Fibroblast of lung (primary cell): ENCODE measurements at regions not wholly inside any gene's neighbourhood (a gene's known extent, or its start where the extent isn't known, plus 50 kb on each side); places are given as distances from the start of the nearest gene placed in this dataset.

Experiments
- DNase-seq, 2 donors: peaks; one replicate each; pipeline versions ENCODE4 v3.0.0 to v3.0.0-alpha.2; 2010; ENCODE audit warnings: low read depth in 2 of 2
- H2AFZ ChIP-seq: 2 replicates; pipeline ENCODE4 v1.5.1; 2012; ENCODE audit warnings: low read length, control low read depth, inconsistent platforms
- H3K27ac ChIP-seq: 2 replicates; pipeline ENCODE4 v1.5.1; 2011; ENCODE audit warnings: low read length, control low read depth; ENCODE audit not compliant: insufficient read depth
- H3K27me3 ChIP-seq: 2 replicates; pipeline ENCODE4 v1.5.1; 2011; ENCODE audit warnings: mild to moderate bottlenecking, low read length; ENCODE audit not compliant: control insufficient read depth, insufficient read depth
- H3K36me3 ChIP-seq: 2 replicates; pipeline ENCODE4 v1.5.1; 2011; ENCODE audit warnings: low read length; ENCODE audit not compliant: control insufficient read depth, insufficient read depth
- H3K4me1 ChIP-seq: 2 replicates; pipeline ENCODE4 v1.5.1; 2011; ENCODE audit warnings: low read length; ENCODE audit not compliant: control insufficient read depth, insufficient read depth; ENCODE audit errors: extremely low read depth
- H3K4me2 ChIP-seq: 2 replicates; pipeline ENCODE4 v1.5.1; 2011; ENCODE audit warnings: low read length, control low read depth; ENCODE audit not compliant: insufficient read depth; ENCODE audit errors: extremely low read depth
- H3K4me3 ChIP-seq, 4 experiments: fragments of 200-600 bp in 1 of 4; sonication (generic) in 1 of 4; replicated peaks in 1 of 4; 2 replicates each; pipeline ENCODE4 v1.5.1; 2011 to 2016; ENCODE audit warnings: low read length in 4 of 4, low read depth in 3 of 4, mild to moderate bottlenecking in 3 of 4, control low read depth in 2 of 4, inconsistent platforms in 1 of 4, mixed read lengths in 1 of 4; ENCODE audit not compliant: insufficient read depth in 1 of 4; ENCODE audit errors: control extremely low read depth in 1 of 4
- H3K79me2 ChIP-seq: 2 replicates; pipeline ENCODE4 v1.5.1; 2012; ENCODE audit warnings: mild to moderate bottlenecking, low read length, inconsistent platforms; ENCODE audit not compliant: control insufficient read depth, insufficient read depth
- H3K9ac ChIP-seq: 2 replicates; pipeline ENCODE4 v1.5.1; 2011; ENCODE audit warnings: mild to moderate bottlenecking, low read length, control low read depth; ENCODE audit not compliant: insufficient read depth
- H3K9me3 ChIP-seq: 2 replicates; pipeline ENCODE4 v1.5.1; 2012; ENCODE audit warnings: low read depth, low read length; ENCODE audit not compliant: control insufficient read depth, insufficient read depth
- H4K20me1 ChIP-seq: 2 replicates; pipeline ENCODE4 v1.5.1; 2011; ENCODE audit warnings: low read length; ENCODE audit not compliant: control insufficient read depth, insufficient read depth; ENCODE audit errors: extremely low read depth
- EZH2 ChIP-seq: IDR thresholded peaks from 2 replicates; pipeline ENCODE4 v1.5.1; 2012; ENCODE audit warnings: low read length, control low read depth, mild to moderate bottlenecking; ENCODE audit errors: missing control alignments
- TF ChIP-seq, protein P1 (sequence below), 2 donors: IDR thresholded peaks in 1 of 2; conservative IDR thresholded peaks in 1 of 2; 1 replicate in 1 of 2; 2 replicates in 1 of 2; pipeline ENCODE4 v1.5.1; 2011 to 2012; ENCODE audit warnings: low read length in 2 of 2, control low read depth in 1 of 2, inconsistent platforms in 1 of 2, low read depth in 1 of 2, mild to moderate bottlenecking in 1 of 2

DNA sequence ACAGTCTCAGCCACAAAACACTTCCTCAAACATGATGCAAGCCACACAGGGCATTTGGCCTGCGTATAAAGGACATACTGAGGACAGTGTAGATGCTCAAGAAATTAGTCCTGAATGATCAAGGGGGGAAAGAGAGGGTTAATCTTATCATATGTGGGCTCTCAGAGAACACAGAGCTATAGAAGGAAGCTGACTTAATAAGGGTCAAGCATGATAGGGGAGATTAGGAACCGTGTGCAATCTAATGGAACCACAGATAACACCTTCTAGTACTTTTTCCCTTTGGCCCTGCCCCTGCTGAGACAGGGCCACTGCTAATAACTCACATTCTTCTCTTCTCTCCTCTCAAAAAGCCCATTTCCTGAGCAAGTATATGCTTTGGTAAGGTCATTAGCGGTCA lies 114.1 kb upstream of the ADAMTS9 start:
- Histone ChIP-seq H4K20me1 (no peaks in the 10 kb centered on the region), H3K36me3 (no peaks in the 10 kb centered on the region), H3K4me3 (no peak overlapping the region), H3K27ac (no peak overlapping the region), H3K9me3 (no peaks in the 10 kb centered on the region), H3K4me1 (no peaks in the 10 kb centered on the region), H3K79me2 (no peaks in the 10 kb centered on the region), H3K4me2 (no peak overlapping the region), H2AFZ (no peak overlapping the region), H3K27me3 (no peaks in the 10 kb centered on the region), H3K9ac (no peak overlapping the region)
- DNase-seq = no peak
- no peak for TF ChIP-seq EZH2
- TF ChIP-seq, protein P1, sequence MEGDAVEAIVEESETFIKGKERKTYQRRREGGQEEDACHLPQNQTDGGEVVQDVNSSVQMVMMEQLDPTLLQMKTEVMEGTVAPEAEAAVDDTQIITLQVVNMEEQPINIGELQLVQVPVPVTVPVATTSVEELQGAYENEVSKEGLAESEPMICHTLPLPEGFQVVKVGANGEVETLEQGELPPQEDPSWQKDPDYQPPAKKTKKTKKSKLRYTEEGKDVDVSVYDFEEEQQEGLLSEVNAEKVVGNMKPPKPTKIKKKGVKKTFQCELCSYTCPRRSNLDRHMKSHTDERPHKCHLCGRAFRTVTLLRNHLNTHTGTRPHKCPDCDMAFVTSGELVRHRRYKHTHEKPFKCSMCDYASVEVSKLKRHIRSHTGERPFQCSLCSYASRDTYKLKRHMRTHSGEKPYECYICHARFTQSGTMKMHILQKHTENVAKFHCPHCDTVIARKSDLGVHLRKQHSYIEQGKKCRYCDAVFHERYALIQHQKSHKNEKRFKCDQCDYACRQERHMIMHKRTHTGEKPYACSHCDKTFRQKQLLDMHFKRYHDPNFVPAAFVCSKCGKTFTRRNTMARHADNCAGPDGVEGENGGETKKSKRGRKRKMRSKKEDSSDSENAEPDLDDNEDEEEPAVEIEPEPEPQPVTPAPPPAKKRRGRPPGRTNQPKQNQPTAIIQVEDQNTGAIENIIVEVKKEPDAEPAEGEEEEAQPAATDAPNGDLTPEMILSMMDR (conservative IDR thresholded peaks at IDR 0.05 in 1 of 2, IDR thresholded peaks at IDR 0.05 in 1 of 2; ENCODE audit: low read depth in 1 of 2, low read length in 2 of 2) = no peak

DNA sequence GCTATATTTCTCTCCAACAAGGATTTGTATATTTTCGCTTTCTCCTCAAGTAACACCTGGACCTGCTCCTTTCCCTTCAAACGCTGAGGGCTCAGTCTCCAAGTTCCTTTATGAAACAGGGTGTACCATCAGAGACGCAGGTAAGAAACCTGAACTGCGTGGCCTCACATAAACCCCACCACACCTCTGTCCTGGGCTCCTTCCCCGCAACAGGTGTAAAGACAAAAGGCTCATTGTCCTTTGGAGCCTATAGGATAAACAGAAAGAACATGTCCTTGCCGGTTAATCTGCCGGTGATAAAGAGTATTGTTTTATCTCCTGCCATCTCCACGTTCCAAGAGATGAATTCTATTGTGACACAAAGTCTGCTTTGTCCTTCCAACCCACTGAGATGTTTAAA lies 111.8 kb upstream of the ADAMTS9 start:
- no peak for DNase-seq
- Histone ChIP-seq H3K4me1 (no peaks in the 10 kb centered on the region), H3K27ac (no peak overlapping the region), H3K9ac (no peak overlapping the region), H3K36me3 (no peaks in the 10 kb centered on the region), H3K4me3 (no peak overlapping the region), H3K79me2 (no peaks in the 10 kb centered on the region), H4K20me1 (no peaks in the 10 kb centered on the region), H3K4me2 (no peak overlapping the region), H2AFZ (no peak overlapping the region), H3K9me3 (no peaks in the 10 kb centered on the region), H3K27me3 (no peaks in the 10 kb centered on the region)
- no peak for TF ChIP-seq EZH2
- TF ChIP-seq, protein P1 (conservative IDR thresholded peaks at IDR 0.05 in 1 of 2, IDR thresholded peaks at IDR 0.05 in 1 of 2; ENCODE audit: low read depth in 1 of 2, low read length in 2 of 2) = no peak

DNA sequence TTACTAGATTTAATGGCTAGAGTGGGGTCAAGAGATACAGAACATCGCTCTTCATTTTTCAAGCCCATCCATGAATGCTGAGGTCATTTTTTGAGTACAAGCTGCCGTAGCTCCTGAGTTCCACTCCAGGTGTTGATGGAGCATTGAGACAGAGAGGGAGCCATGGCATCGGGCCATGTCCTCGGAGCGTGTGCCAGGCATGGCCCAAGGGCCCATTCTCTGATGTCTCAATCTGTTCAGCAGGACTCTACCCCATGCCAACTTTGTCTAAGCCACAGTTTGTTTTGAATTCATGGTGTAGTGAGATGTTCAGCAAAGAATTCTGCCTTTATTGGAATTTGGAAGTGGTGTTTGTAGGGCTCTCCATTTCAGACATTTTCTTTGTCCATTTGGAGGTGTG lies 110.5 kb upstream of the ADAMTS9 start:
- Histone ChIP-seq H3K27me3 (no peaks in the 10 kb centered on the region), H3K36me3 (no peaks in the 10 kb centered on the region), H3K27ac (no peak overlapping the region), H3K4me2 (no peak overlapping the region), H3K4me3 (no peak overlapping the region), H3K79me2 (no peaks in the 10 kb centered on the region), H4K20me1 (no peaks in the 10 kb centered on the region), H3K9me3 (no peaks in the 10 kb centered on the region), H3K4me1 (no peaks in the 10 kb centered on the region), H2AFZ (no peak overlapping the region), H3K9ac (no peak overlapping the region)
- no peak for DNase-seq
- no peak for TF ChIP-seq EZH2
- TF ChIP-seq, protein P1 (conservative IDR thresholded peaks at IDR 0.05 in 1 of 2, IDR thresholded peaks at IDR 0.05 in 1 of 2; ENCODE audit: low read depth in 1 of 2, low read length in 2 of 2) = no peak
